Adrenal gland (tissue), 9 donors: ENCODE measurements at regions not wholly inside any gene's neighbourhood (a gene's known extent, or its start where the extent isn't known, plus 50 kb on each side); places are given as distances from the start of the nearest gene placed in this dataset.

Experiments
- DNase-seq, 7 donors: peaks; one replicate each; pipeline ENCODE4 v3.0.0-alpha.2; 2019 to 2020
- H3K27ac ChIP-seq, 5 donors: fragments of 200-600 bp; sonication (generic) in 4 of 5; 1 replicate in 3 of 5; 2 replicates in 2 of 5; pipeline versions ENCODE4 v1.5.1 to v1.8.0; 2016 to 2020; ENCODE audit warnings: mild to moderate bottlenecking in 1 of 5
- H3K27me3 ChIP-seq: fragments of 200-600 bp; 2 replicates; pipeline ENCODE4 v1.8.0; 2021
- H3K36me3 ChIP-seq, 2 donors: fragments of 200-600 bp; replicated peaks in 1 of 2; 1 replicate in 1 of 2; 2 replicates in 1 of 2; pipeline versions ENCODE4 v1.5.1 to v1.8.0; 2018 to 2022
- H3K4me1 ChIP-seq, 2 donors: fragments of 200-600 bp; replicated peaks in 1 of 2; 1 replicate in 1 of 2; 2 replicates in 1 of 2; pipeline versions ENCODE4 v1.5.1 to v1.8.0; 2018 to 2021
- H3K4me3 ChIP-seq, 4 donors: fragments of 200-600 bp; sonication (generic) in 3 of 4; one replicate each; pipeline ENCODE4 v1.5.1; 2016 to 2018
- H3K9me3 ChIP-seq, 3 donors: fragments of 200-600 bp; sonication (generic) in 1 of 3; replicated peaks in 1 of 3; 1 replicate in 2 of 3; 2 replicates in 1 of 3; pipeline versions ENCODE4 v1.5.1 to v1.8.0; 2016 to 2021
- CTCF ChIP-seq, 6 experiments: fragments of 450-650 bp in 4 of 6; fragments of 200-600 bp in 2 of 6; sonication (generic) in 1 of 6; IDR thresholded peaks; 1 replicate in 5 of 6; 2 replicates in 1 of 6; pipeline versions ENCODE4 v1.5.1 to v1.8.0; 2016 to 2021; ENCODE audit warnings: antibody characterized with exemption in 6 of 6, mild to moderate bottlenecking in 2 of 6, moderate library complexity in 1 of 6
- POLR2A ChIP-seq, 2 donors: fragments of 450-650 bp; IDR thresholded peaks; one replicate each; pipeline ENCODE4 v1.6.1; 2017; ENCODE audit warnings: antibody characterized with exemption in 2 of 2, mild to moderate bottlenecking in 2 of 2, moderate library complexity in 1 of 2
- WGBS, 4 donors: extraction: QIAGEN DNeasy Blood & Tissue Kit in 2 of 4; methylation state at CpG; one replicate each; pipeline versions ENCODE4 v1.1.5 to v1.1.7; 2013 to 2017; 5-methylcytosine and 5-hydroxymethylcytosine counted together
- intact Hi-C, 2 donors: fragments of 100-400 bp; cut with DNase I; formaldehyde crosslinking; loops; one replicate each; pipeline versions ENCODE4 v1.14.1 to v1.15.0; 2022 to 2023
- donor health status: healthy with polysubstance abuse.
- donor health status: Bipolar disorder and iron deficiency.
- donor health status: DM: yes; HTN: yes; CAD: no.
- donor health status: DM: no; HTN: no; CAD: no.
- donor health status: DM: no; HTN: no; CAD: no.

- Histone ChIP-seq H3K9me3 (no peaks in the 10 kb centered on the region), H3K4me1 (no peaks in the 10 kb centered on the region), H3K27ac (no peak overlapping the region), H3K27me3 (no peaks in the 10 kb centered on the region), H3K36me3 (no peaks in the 10 kb centered on the region), H3K4me3 (no peak overlapping the region)
- DNase-seq = peak in 2 of 7 donors; percentile 14 to 46
- WGBS, 4 donors = 67 to 82% (median 80%) methylated on average over 6 of the region's 6 CpGs
- intact Hi-C loops = no loop called here
- no peak for TF ChIP-seq CTCF (IDR thresholded peaks at IDR 0.05)
- no peak for TF ChIP-seq POLR2A (IDR thresholded peaks at IDR 0.05)
These were observed 194.4 kb upstream of the CST7 start for GRCh38 chr20:24754691-24755090.

DNA sequence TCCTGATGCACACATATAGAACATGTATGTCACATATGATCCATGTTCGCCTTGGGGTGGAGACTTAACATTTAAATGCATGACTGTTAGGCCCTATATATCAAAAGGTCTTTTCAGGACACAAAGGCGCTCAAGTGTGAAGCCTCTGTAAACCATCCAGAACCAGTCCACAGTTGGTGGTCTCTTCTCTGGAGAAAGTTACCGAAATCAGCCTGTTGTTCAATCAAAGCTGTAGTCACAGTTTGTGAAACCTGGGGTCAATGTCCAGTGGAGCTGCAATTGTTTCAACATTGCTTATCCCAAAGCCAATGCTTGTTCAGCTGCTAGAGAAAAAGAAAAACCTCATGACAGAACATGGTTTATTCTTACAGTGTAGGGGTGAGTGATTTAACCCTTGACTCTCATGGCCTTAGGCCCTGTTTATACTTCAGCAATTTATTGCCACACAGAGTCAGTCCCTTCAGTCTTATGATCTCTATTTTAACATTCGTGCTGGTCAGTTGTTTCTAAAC lies 193.6 kb upstream of the CST7 start:
- intact Hi-C loops = no loop called here
- Histone ChIP-seq H3K4me1 (no peaks in the 10 kb centered on the region), H3K36me3 (no peaks in the 10 kb centered on the region), H3K27me3 (no peaks in the 10 kb centered on the region), H3K9me3 (peaks cover 0 to 1% (median 0%) of the 10 kb centered on the region in 3 donors), H3K4me3 (no peak overlapping the region), H3K27ac (no peak overlapping the region)
- TF ChIP-seq POLR2A (IDR thresholded peaks at IDR 0.05) (no peak), CTCF (IDR thresholded peaks at IDR 0.05) (no peak)
- DNase-seq = peak in 2 of 7 donors; percentile 13 to 30
- 70 to 76% (median 74%) methylated on average over 4 of the region's 4 CpGs for WGBS, 4 donors

DNA sequence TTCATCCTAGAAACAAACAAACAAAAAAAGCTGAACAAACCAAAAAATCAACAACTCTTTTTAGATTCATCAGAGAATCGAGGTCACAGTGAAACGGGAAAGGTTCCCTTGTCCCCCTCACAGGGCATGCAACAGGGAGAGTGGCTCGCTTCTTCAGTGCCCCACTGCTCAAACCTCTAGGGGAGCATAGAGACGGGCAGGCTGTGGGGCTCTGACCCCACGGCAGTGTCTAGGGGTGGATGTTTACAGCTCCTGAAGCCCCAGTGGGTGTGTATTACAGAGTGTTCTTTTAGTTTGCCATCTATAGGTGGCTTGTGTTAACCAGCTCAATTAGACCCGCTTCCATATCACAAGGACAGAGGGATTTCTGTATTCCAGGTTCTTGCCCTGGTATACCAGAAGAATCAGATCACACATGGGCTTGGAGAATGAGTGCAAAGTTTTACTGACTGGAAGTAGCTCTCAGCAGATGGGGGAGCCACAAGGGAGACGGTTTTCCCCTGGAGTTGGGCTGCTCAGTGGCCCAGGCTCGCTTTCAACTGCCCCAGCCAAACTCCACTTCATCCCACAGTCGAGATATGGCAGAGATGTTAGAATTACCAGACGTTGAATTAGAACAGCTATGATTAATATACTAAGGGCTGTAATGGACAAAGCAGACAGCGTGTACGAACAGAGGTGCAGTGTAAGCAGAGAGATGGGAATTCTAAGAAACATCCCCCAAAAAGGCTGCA lies 192.6 kb upstream of the CST7 start:
- Histone ChIP-seq H3K27ac (no peak overlapping the region), H3K9me3 (peaks cover 0 to 4% (median 0%) of the 10 kb centered on the region in 3 donors), H3K4me3 (no peak overlapping the region), H3K36me3 (no peaks in the 10 kb centered on the region), H3K4me1 (no peaks in the 10 kb centered on the region), H3K27me3 (no peaks in the 10 kb centered on the region)
- TF ChIP-seq CTCF (IDR thresholded peaks at IDR 0.05) (no peak), POLR2A (IDR thresholded peaks at IDR 0.05) (no peak)
- DNase-seq = peak in 2 of 7 donors; percentile 9 to 13
- intact Hi-C loops = no loop called here
- 53 to 65% (median 61%) methylated on average over 11 to 12 of the region's 12 CpGs for WGBS, 4 donors

DNA sequence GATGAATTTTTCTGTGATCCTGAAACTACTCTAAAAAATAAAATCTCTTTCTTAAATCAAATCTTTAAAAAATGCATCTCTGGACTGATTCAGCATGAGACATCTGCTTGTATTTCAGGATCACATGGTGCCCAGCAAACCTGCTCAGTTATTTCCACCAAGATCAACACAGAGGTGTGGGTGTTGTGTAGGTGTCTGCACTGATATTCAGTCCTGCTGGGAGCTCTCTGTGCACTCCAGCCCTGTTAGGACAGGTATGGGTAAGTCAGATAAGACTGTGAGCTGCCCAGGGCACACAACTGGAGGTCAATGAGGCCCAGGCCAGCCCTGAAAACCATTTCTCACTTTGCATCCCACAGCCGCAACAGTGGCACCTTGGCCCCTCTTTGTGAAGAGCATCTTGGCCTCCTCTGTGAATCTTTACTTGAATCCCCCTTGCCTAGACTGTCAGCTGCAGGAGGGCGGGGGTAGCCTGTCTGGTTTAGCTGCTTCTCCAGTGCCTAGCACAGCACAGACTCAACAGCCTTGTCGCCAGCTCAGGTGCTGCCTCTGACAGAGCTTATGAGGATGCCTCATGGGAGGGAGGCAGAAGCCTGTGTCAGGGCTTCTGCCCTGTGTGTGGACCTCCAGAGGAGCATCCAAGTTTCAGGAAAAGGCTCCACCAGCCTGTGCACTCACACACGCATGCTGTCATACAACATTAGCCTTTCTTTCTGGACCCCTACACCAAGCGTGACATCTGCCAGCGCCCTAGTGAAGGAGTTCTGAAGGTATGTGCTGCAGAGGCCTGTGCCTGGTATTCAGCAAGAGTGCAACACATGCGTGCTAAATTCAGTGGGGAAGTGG lies 187.6 kb upstream of the CST7 start:
- H3K36me3 ChIP-seq = no peaks in the 10 kb centered on the region
- DNase-seq = peak in 2 of 7 donors; percentile 5 to 21
- H3K27ac ChIP-seq = no peak overlapping the region
- H3K9me3 ChIP-seq = peaks cover 0 to 4% (median 0%) of the 10 kb centered on the region in 3 donors
- H3K4me3 ChIP-seq = no peak overlapping the region
- TF ChIP-seq CTCF (IDR thresholded peaks at IDR 0.05) = no peak
- TF ChIP-seq POLR2A (IDR thresholded peaks at IDR 0.05) = no peak
- no peaks in the 10 kb centered on the region for H3K4me1 ChIP-seq
- no peaks in the 10 kb centered on the region for H3K27me3 ChIP-seq
- intact Hi-C loops = no loop called here
- WGBS, 4 donors = 80 to 93% (median 89%) methylated on average over 4 to 7 of the region's 7 CpGs
